Activated CD8-positive, alpha-beta memory T cell treated with anti-CD3 and anti-CD28 coated beads for 1 hour (primary cell): ENCODE measurements at regions not wholly inside any gene's neighbourhood (a gene's known extent, or its start where the extent isn't known, plus 50 kb on each side); places are given as distances from the start of the nearest gene placed in this dataset.

Experiments
- DNase-seq, 2 donors: peaks; one replicate each; pipeline ENCODE4 v3.0.0-alpha.2; 2020; ENCODE audit warnings: low read depth in 1 of 2; ENCODE audit errors: extremely low read depth in 1 of 2

- no peak for DNase-seq
Measured at GRCh38 chr18:67043276-67043675, 439.4 kb upstream of the CDH19 start.

- no peak for DNase-seq
Measured at GRCh38 chr18:67041334-67041733, 437.4 kb upstream of the CDH19 start.

- no peak for DNase-seq
Measured at GRCh38 chr18:67035026-67035425, 431.1 kb upstream of the CDH19 start.

GRCh38 chr18:67023059-67023458, 419.2 kb upstream of the CDH19 start:
- no peak for DNase-seq

GRCh38 chr18:67010919-67011318, 407.0 kb upstream of the CDH19 start:
- DNase-seq, result no peak

GRCh38 chr18:67007999-67008398, 404.1 kb upstream of the CDH19 start:
- no peak for DNase-seq

- no peak for DNase-seq
Measured at GRCh38 chr18:67007085-67007484, 403.2 kb upstream of the CDH19 start.

- no peak for DNase-seq
Measured at GRCh38 chr18:67001052-67001451, 397.2 kb upstream of the CDH19 start.

- DNase-seq, result no peak
Measured at GRCh38 chr18:66999003-66999402, 395.1 kb upstream of the CDH19 start.

GRCh38 chr18:66995270-66995669, 391.4 kb upstream of the CDH19 start:
- no peak for DNase-seq

GRCh38 chr18:66994790-66995189, 390.9 kb upstream of the CDH19 start:
- no peak for DNase-seq

- DNase-seq, result no peak
Measured at GRCh38 chr18:66993492-66993891, 389.6 kb upstream of the CDH19 start.

GRCh38 chr18:66990909-66991308, 387.0 kb upstream of the CDH19 start:
- DNase-seq, result no peak

- no peak for DNase-seq
Measured at GRCh38 chr18:66979009-66979408, 375.1 kb upstream of the CDH19 start.

- DNase-seq, result no peak
Measured at GRCh38 chr18:66972681-66973080, 368.8 kb upstream of the CDH19 start.

GRCh38 chr18:66971960-66972359, 368.1 kb upstream of the CDH19 start:
- no peak for DNase-seq

- no peak for DNase-seq
Measured at GRCh38 chr18:66966171-66966570, 362.3 kb upstream of the CDH19 start.

GRCh38 chr18:66958309-66958708, 354.4 kb upstream of the CDH19 start:
- no peak for DNase-seq

GRCh38 chr18:66951750-66952149, 347.9 kb upstream of the CDH19 start:
- no peak for DNase-seq

- DNase-seq, result no peak
Measured at GRCh38 chr18:66949419-66949818, 345.5 kb upstream of the CDH19 start.

- no peak for DNase-seq
Measured at GRCh38 chr18:66937546-66937945, 333.7 kb upstream of the CDH19 start.

- no peak for DNase-seq
Measured at GRCh38 chr18:66931010-66931409, 327.1 kb upstream of the CDH19 start.

- no peak for DNase-seq
Measured at GRCh38 chr18:66916834-66917233, 312.9 kb upstream of the CDH19 start.

- no peak for DNase-seq
Measured at GRCh38 chr18:66900837-66901236, 296.9 kb upstream of the CDH19 start.
